Lung (tissue), 11 donors: ENCODE measurements at regions not wholly inside any gene's neighbourhood (a gene's known extent, or its start where the extent isn't known, plus 50 kb on each side); places are given as distances from the start of the nearest gene placed in this dataset.

Experiments
- ATAC-seq: fragments of 200-7000 bp; cut with Tn5 transposase; one replicate; pipeline ENCODE4 v1.9.1; 2020; ENCODE audit warnings: moderate number of reproducible peaks; ENCODE audit not compliant: insufficient read depth, low FRiP score
- DNase-seq, 3 donors: peaks; one replicate each; pipeline ENCODE4 v3.0.0-alpha.2; 2013 to 2017
- H3K27ac ChIP-seq, 2 donors: one replicate each; pipeline ENCODE4 v1.5.1; 2013; ENCODE audit warnings: mild to moderate bottlenecking in 2 of 2, moderate library complexity in 2 of 2, control low read depth in 1 of 2, inconsistent platforms in 1 of 2, low read depth in 1 of 2, low read length in 1 of 2
- H3K27me3 ChIP-seq, 3 donors: one replicate each; pipeline ENCODE4 v1.5.1; 2013; ENCODE audit warnings: low read length in 2 of 3; ENCODE audit not compliant: control insufficient read depth in 3 of 3, insufficient read depth in 3 of 3
- H3K36me3 ChIP-seq, 4 donors: one replicate each; pipeline ENCODE4 v1.5.1; 2013; ENCODE audit warnings: low read length in 4 of 4, mild to moderate bottlenecking in 1 of 4, moderate library complexity in 1 of 4; ENCODE audit not compliant: control insufficient read depth in 4 of 4, insufficient read depth in 4 of 4
- H3K4me1 ChIP-seq, 5 donors: one replicate each; pipeline ENCODE4 v1.5.1; 2013; ENCODE audit warnings: low read length in 5 of 5, mild to moderate bottlenecking in 2 of 5, moderate library complexity in 1 of 5; ENCODE audit not compliant: control insufficient read depth in 5 of 5, insufficient read depth in 5 of 5
- H3K4me3 ChIP-seq: one replicate; pipeline ENCODE4 v1.5.1; 2013; ENCODE audit warnings: mild to moderate bottlenecking, control low read depth, moderate library complexity
- H3K9ac ChIP-seq, 2 donors: one replicate each; pipeline ENCODE4 v1.5.1; 2013; ENCODE audit warnings: low read length in 2 of 2, control low read depth in 1 of 2; ENCODE audit not compliant: insufficient read depth in 1 of 2
- H3K9me3 ChIP-seq, 4 donors: one replicate each; pipeline ENCODE4 v1.5.1; 2013; ENCODE audit warnings: low read length in 3 of 4, mild to moderate bottlenecking in 1 of 4, moderate library complexity in 1 of 4; ENCODE audit not compliant: control insufficient read depth in 4 of 4, insufficient read depth in 3 of 4
- WGBS, 2 donors: extraction: QIAGEN DNeasy Blood & Tissue Kit; methylation state at CpG; one replicate each; pipeline ENCODE4 v1.1.7; 2013; 5-methylcytosine and 5-hydroxymethylcytosine counted together
- TF ChIP-seq, protein P1 (sequence below): IDR thresholded peaks from 2 replicates; pipeline ENCODE4 v1.5.1; 2012; ENCODE audit warnings: mild to moderate bottlenecking; ENCODE audit errors: control extremely low read depth, extremely low read depth
- donor health status: control.
- donor health status: control.
- donor health status: Bipolar disorder and iron deficiency.
- donor health status: healthy.
- donor health status: DM: yes; HTN: yes; CAD: no.

DNA sequence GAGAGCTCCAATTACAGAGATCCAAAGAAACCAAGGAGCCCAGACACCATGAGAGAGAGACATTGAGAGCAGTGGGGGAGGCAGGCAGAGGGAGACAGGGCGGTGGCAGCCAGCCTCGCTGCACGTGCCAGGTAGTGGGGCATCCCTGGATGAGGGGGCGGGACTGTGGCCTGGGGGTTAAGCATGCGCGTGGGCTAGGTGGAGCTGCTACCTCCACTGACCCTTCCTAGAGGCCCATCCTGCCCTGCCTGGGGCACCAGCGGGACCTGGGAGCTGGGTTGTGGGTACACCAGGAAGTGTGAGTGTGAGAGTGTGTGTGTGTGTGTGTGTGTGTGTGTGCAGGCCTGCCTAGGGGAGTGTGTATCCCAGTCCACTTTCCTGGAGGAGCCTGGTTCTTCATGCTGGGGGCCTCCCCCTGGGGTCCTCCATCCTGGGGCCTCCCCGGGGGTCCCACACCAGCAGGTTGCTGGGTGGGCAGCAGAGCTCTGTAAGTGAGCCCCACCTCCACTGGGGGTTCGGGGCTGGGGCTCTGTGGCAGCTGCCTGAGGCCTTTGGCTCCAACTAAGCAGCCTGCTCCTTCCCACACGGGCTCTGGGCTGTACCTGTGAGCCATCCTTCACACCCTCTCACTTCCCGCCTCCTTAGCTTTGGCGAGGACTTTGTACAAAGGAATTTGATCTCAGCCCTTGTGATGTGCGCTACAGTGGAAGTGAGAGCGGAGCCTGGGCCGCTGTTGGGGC, 127.4 kb downstream of the IRF8 start:
- ATAC-seq (no peak), DNase-seq (no peak)
- H3K9ac ChIP-seq = no peak overlapping the region
- no peaks in the 10 kb centered on the region for H3K27me3 ChIP-seq
- H3K9me3 ChIP-seq = peaks cover 0 to 15% (median 7%) of the 10 kb centered on the region in 4 donors
- no peak overlapping the region for H3K4me3 ChIP-seq
- H3K4me1 ChIP-seq = peaks cover 0 to 10% (median 2%) of the 10 kb centered on the region in 5 donors
- TF ChIP-seq, protein P1, sequence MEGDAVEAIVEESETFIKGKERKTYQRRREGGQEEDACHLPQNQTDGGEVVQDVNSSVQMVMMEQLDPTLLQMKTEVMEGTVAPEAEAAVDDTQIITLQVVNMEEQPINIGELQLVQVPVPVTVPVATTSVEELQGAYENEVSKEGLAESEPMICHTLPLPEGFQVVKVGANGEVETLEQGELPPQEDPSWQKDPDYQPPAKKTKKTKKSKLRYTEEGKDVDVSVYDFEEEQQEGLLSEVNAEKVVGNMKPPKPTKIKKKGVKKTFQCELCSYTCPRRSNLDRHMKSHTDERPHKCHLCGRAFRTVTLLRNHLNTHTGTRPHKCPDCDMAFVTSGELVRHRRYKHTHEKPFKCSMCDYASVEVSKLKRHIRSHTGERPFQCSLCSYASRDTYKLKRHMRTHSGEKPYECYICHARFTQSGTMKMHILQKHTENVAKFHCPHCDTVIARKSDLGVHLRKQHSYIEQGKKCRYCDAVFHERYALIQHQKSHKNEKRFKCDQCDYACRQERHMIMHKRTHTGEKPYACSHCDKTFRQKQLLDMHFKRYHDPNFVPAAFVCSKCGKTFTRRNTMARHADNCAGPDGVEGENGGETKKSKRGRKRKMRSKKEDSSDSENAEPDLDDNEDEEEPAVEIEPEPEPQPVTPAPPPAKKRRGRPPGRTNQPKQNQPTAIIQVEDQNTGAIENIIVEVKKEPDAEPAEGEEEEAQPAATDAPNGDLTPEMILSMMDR = no peak
- H3K36me3 ChIP-seq = no peaks in the 10 kb centered on the region
- H3K27ac ChIP-seq = no peak overlapping the region
- 79 to 81% methylated on average over 15 of the region's 15 CpGs for WGBS, 2 donors

GRCh38 chr16:86026916-86027315, 128.0 kb downstream of the IRF8 start:
- H3K9ac ChIP-seq = no peak overlapping the region
- no peak overlapping the region for H3K27ac ChIP-seq
- ATAC-seq = no peak

GRCh38 chr16:86027373-86028126, 128.6 kb downstream of the IRF8 start:
- peaks cover 0 to 12% (median 7%) of the 10 kb centered on the region in 4 donors for H3K9me3 ChIP-seq
- peaks cover 0 to 16% (median 3%) of the 10 kb centered on the region in 5 donors for H3K4me1 ChIP-seq
- DNase-seq = no peak
- no peak for ATAC-seq
- H3K27me3 ChIP-seq = no peaks in the 10 kb centered on the region
- TF ChIP-seq, protein P1 = no peak
- H3K4me3 ChIP-seq = no peak overlapping the region
- no peaks in the 10 kb centered on the region for H3K36me3 ChIP-seq
- H3K9ac ChIP-seq = no peak overlapping the region
- H3K27ac ChIP-seq = no peak overlapping the region
- WGBS, 2 donors = 91 to 93% methylated on average over 11 of the region's 11 CpGs

More at GRCh38 chr16:86026916-86027315, 128.0 kb downstream of the IRF8 start:
- Histone ChIP-seq H3K27me3 (no peaks in the 10 kb centered on the region), H3K4me1 (peaks cover 0 to 10% (median 2%) of the 10 kb centered on the region in 5 donors), H3K4me3 (no peak overlapping the region), H3K36me3 (no peaks in the 10 kb centered on the region), H3K9me3 (peaks cover 0 to 15% (median 7%) of the 10 kb centered on the region in 4 donors)
- TF ChIP-seq, protein P1 = no peak
- 80 to 90% methylated on average over 7 of the region's 7 CpGs for WGBS, 2 donors
- DNase-seq = no peak
